Upper lobe of left lung (tissue), 6 donors: ENCODE measurements at regions not wholly inside any gene's neighbourhood (a gene's known extent, or its start where the extent isn't known, plus 50 kb on each side); places are given as distances from the start of the nearest gene placed in this dataset.

Experiments
- ATAC-seq, 2 donors: fragments of 200-7000 bp; cut with Tn5 transposase; one replicate each; pipeline ENCODE4 v1.9.1; 2022; ENCODE audit warnings: mild to moderate bottlenecking in 2 of 2, moderate library complexity in 2 of 2; ENCODE audit not compliant: low FRiP score in 2 of 2
- DNase-seq, 2 donors: peaks; one replicate each; pipeline ENCODE4 v3.0.0-alpha.2; 2019 to 2020
- H3K27ac ChIP-seq, 4 donors: fragments of 200-600 bp; sonication (generic); one replicate each; pipeline ENCODE4 v1.5.1; 2016 to 2019
- H3K27me3 ChIP-seq, 4 donors: fragments of 200-600 bp; sonication (generic); one replicate each; pipeline ENCODE4 v1.5.1; 2017 to 2019
- H3K36me3 ChIP-seq, 4 donors: fragments of 200-600 bp; sonication (generic); one replicate each; pipeline ENCODE4 v1.5.1; 2016 to 2019
- H3K4me1 ChIP-seq, 4 donors: fragments of 200-600 bp; sonication (generic); one replicate each; pipeline ENCODE4 v1.5.1; 2018 to 2019
- H3K4me3 ChIP-seq, 4 donors: fragments of 200-600 bp; sonication (generic); one replicate each; pipeline ENCODE4 v1.5.1; 2017 to 2019; ENCODE audit warnings: mild to moderate bottlenecking in 2 of 4, moderate library complexity in 1 of 4
- H3K9me3 ChIP-seq, 4 donors: fragments of 200-600 bp; sonication (generic); one replicate each; pipeline ENCODE4 v1.5.1; 2018 to 2019
- CTCF ChIP-seq, 6 experiments: fragments of 450-650 bp in 4 of 6; fragments of 200-600 bp in 2 of 6; sonication (generic) in 2 of 6; IDR thresholded peaks; one replicate each; pipeline ENCODE4 v1.5.1; 2016 to 2019; ENCODE audit warnings: antibody characterized with exemption in 6 of 6
- EP300 ChIP-seq, 4 donors: sonication (generic); formaldehyde crosslinking; IDR thresholded peaks; one replicate each; pipeline ENCODE4 v1.5.1; 2017; ENCODE audit warnings: antibody characterized with exemption in 4 of 4, control low read depth in 2 of 4
- POLR2A ChIP-seq, 4 donors: fragments of 450-650 bp; IDR thresholded peaks; one replicate each; pipeline ENCODE4 v1.5.1; 2016 to 2017; ENCODE audit warnings: antibody characterized with exemption in 4 of 4, mild to moderate bottlenecking in 2 of 4
- POLR2AphosphoS5 ChIP-seq, 2 donors: sonication (generic); formaldehyde crosslinking; IDR thresholded peaks; one replicate each; pipeline ENCODE4 v1.5.1; 2017; ENCODE audit warnings: antibody characterized with exemption in 2 of 2
- WGBS, 2 donors: methylation state at CpG; one replicate each; pipeline ENCODE4 v1.1.5; 2017 to 2018; 5-methylcytosine and 5-hydroxymethylcytosine counted together
- donor health status: DM: no; HTN: no; CAD: no; lungs with moderate emphysema.
- donor health status: DM: no; HTN: yes; CAD: no; lungs with severe emphysema.

DNA sequence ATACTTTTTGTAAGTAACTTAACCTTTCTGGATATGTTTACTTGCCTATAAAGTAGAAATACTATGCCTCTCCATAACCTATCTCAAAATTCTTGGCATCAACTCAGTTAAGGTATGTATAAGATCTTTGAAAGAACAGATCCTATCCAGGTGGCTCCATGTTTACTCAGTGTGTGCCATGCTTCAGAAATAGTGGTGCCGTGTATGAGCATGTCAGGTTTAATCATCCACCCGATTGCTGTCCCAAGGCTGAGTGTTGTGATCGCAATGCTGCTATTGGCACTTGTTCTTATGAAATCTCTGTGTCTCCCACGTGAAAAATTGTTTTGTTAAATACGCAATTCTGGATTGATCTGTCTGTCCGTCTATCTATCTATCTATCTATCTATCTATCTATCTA, 85.9 kb upstream of the SNX19 start:
- WGBS, 2 donors: 69 to 79% methylated on average over 6 of the region's 6 CpGs
- Histone ChIP-seq H3K27ac (no peak overlapping the region), H3K9me3 (no peaks in the 10 kb centered on the region), H3K36me3 (no peaks in the 10 kb centered on the region), H3K27me3 (no peaks in the 10 kb centered on the region), H3K4me1 (peaks cover 0 to 18% (median 8%) of the 10 kb centered on the region in 4 donors), H3K4me3 (no peak overlapping the region)
- ATAC-seq (no peak), DNase-seq (no peak)
- TF ChIP-seq CTCF (IDR thresholded peaks at IDR 0.05) (no peak), EP300 (IDR thresholded peaks at IDR 0.05) (no peak), POLR2A (IDR thresholded peaks at IDR 0.05) (no peak), POLR2AphosphoS5 (IDR thresholded peaks at IDR 0.05) (no peak)

DNA sequence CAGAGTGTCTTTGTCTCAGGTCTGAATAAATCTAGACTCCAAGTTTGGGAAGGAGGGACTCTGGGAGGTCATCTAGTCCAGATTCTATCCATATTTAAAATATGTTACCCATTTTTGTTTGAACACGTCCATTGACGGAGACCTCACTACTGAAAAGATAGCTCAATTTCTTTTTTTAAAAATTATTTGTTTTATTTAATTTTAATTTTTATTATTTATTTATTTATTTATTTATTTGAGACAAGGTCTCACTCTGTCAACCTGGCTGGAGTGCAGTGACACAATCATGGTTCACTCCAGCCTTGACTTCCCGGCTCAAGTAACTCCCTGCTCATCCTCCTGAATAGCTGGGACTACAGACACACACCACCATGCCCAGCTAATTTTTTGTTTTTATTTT, 89.5 kb upstream of the SNX19 start:
- H3K36me3 ChIP-seq: no peaks in the 10 kb centered on the region
- H3K4me1 ChIP-seq: no peaks in the 10 kb centered on the region
- H3K4me3 ChIP-seq: no peak overlapping the region
- H3K27me3 ChIP-seq: no peaks in the 10 kb centered on the region
- no peak for TF ChIP-seq POLR2AphosphoS5 (IDR thresholded peaks at IDR 0.05)
- no peak for TF ChIP-seq EP300 (IDR thresholded peaks at IDR 0.05)
- no peak for TF ChIP-seq CTCF (IDR thresholded peaks at IDR 0.05)
- TF ChIP-seq POLR2A (IDR thresholded peaks at IDR 0.05): no peak
- DNase-seq: no peak
- 97 to 98% methylated on average over 3 of the region's 3 CpGs for WGBS, 2 donors
- no peaks in the 10 kb centered on the region for H3K9me3 ChIP-seq
- no peak for ATAC-seq
- no peak overlapping the region for H3K27ac ChIP-seq

DNA sequence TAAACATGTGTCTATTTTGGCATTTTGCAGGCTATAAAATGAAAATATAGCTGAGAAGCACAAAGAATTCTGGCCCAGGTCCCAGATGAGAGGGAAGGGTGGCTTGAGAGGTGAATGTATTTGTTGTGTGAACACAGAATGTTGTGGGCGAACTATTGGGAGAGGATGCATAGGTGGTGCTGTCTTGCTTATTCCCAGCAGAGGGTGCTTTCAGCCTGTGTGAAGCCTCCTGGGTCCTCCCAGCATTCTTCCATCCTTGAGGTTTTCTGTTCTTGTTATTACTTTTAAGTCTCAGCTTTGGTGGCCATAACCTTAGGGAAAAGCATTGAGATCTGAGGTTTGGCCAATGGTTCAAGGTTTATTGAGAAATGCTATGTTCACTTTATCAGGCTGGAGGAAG, 108.7 kb upstream of the SNX19 start:
- Histone ChIP-seq H3K36me3 (no peaks in the 10 kb centered on the region), H3K27ac (no peak overlapping the region), H3K4me1 (no peaks in the 10 kb centered on the region), H3K9me3 (no peaks in the 10 kb centered on the region), H3K27me3 (no peaks in the 10 kb centered on the region), H3K4me3 (no peak overlapping the region)
- DNase-seq: no peak
- ATAC-seq: no peak
- TF ChIP-seq POLR2AphosphoS5 (IDR thresholded peaks at IDR 0.05) (no peak), CTCF (IDR thresholded peaks at IDR 0.05) (no peak), EP300 (IDR thresholded peaks at IDR 0.05) (no peak), POLR2A (IDR thresholded peaks at IDR 0.05) (no peak)
- 58 to 74% methylated on average over 1 of the region's 1 CpG for WGBS, 2 donors

GRCh38 chr11:131025421-131026125, 109.3 kb upstream of the SNX19 start:
- ATAC-seq: no peak
- no peak overlapping the region for H3K27ac ChIP-seq
- no peaks in the 10 kb centered on the region for H3K27me3 ChIP-seq
- TF ChIP-seq CTCF (IDR thresholded peaks at IDR 0.05): no peak
- TF ChIP-seq EP300 (IDR thresholded peaks at IDR 0.05): no peak
- no peak for TF ChIP-seq POLR2AphosphoS5 (IDR thresholded peaks at IDR 0.05)
- no peak for TF ChIP-seq POLR2A (IDR thresholded peaks at IDR 0.05)
- WGBS, 2 donors: 52 to 63% methylated on average over 6 to 7 of the region's 7 CpGs
- H3K36me3 ChIP-seq: no peaks in the 10 kb centered on the region
- no peaks in the 10 kb centered on the region for H3K9me3 ChIP-seq
- no peak overlapping the region for H3K4me3 ChIP-seq
- no peaks in the 10 kb centered on the region for H3K4me1 ChIP-seq
- no peak for DNase-seq

- no peak for ATAC-seq
- no peak overlapping the region for H3K27ac ChIP-seq
- H3K4me3 ChIP-seq: no peak overlapping the region
- H3K9me3 ChIP-seq: no peaks in the 10 kb centered on the region
- no peaks in the 10 kb centered on the region for H3K36me3 ChIP-seq
- no peak for DNase-seq
- H3K4me1 ChIP-seq: no peaks in the 10 kb centered on the region
- H3K27me3 ChIP-seq: no peaks in the 10 kb centered on the region
- WGBS, 2 donors: 65 to 81% methylated on average over 2 of the region's 2 CpGs
- TF ChIP-seq POLR2A (IDR thresholded peaks at IDR 0.05) (no peak), POLR2AphosphoS5 (IDR thresholded peaks at IDR 0.05) (no peak), CTCF (IDR thresholded peaks at IDR 0.05) (no peak), EP300 (IDR thresholded peaks at IDR 0.05) (no peak)
Measured at GRCh38 chr11:131027491-131027890, 111.2 kb upstream of the SNX19 start.
